GM23338 (cell line): ENCODE measurements at regions not wholly inside any gene's neighbourhood (a gene's known extent, or its start where the extent isn't known, plus 50 kb on each side); places are given as distances from the start of the nearest gene placed in this dataset.

Experiments
- ATAC-seq: fragments of 200-7000 bp; cut with Tn5 transposase; 3 replicates; pipeline ENCODE4 v1.9.1; 2020
- DNase-seq: peaks from one replicate; pipeline ENCODE4 v3.0.0-alpha.2; 2015; ENCODE audit warnings: low spot score
- H2AFZ ChIP-seq: fragments of 200-600 bp; sonication (generic); 2 replicates; pipeline ENCODE4 v1.8.0; 2016; ENCODE audit warnings: antibody characterized with exemption, mild to moderate bottlenecking, moderate library complexity
- H3F3A ChIP-seq: fragments of 200-600 bp; sonication (generic); replicated peaks from 2 replicates; pipeline ENCODE4 v1.8.0; 2017; ENCODE audit warnings: antibody characterized with exemption, mixed run types, low read depth
- H3K27ac ChIP-seq: fragments of 200-600 bp; sonication (generic); 2 replicates; pipeline ENCODE4 v1.6.1; 2016; ENCODE audit warnings: low read depth
- H3K27me3 ChIP-seq: fragments of 200-600 bp; sonication (generic); 2 replicates; pipeline ENCODE4 v1.8.0; 2016; ENCODE audit warnings: mild to moderate bottlenecking, mixed run types, moderate library complexity; ENCODE audit not compliant: insufficient read depth
- H3K36me3 ChIP-seq: fragments of 200-600 bp; sonication (generic); 2 replicates; pipeline ENCODE4 v1.8.0; 2016; ENCODE audit warnings: mild to moderate bottlenecking; ENCODE audit not compliant: insufficient read depth
- H3K4me1 ChIP-seq: fragments of 200-600 bp; sonication (generic); 2 replicates; pipeline ENCODE4 v1.8.0; 2016; ENCODE audit warnings: mild to moderate bottlenecking, moderate library complexity; ENCODE audit not compliant: insufficient read depth
- H3K4me2 ChIP-seq: fragments of 200-600 bp; sonication (generic); 2 replicates; pipeline ENCODE4 v1.7.1; 2017; ENCODE audit warnings: mixed run types
- H3K4me3 ChIP-seq: fragments of 200-600 bp; sonication (generic); 2 replicates; pipeline ENCODE4 v1.6.1; 2016; ENCODE audit warnings: mixed run types
- H3K79me2 ChIP-seq: fragments of 200-600 bp; sonication (generic); replicated peaks from 2 replicates; pipeline ENCODE4 v1.8.0; 2017; ENCODE audit warnings: mild to moderate bottlenecking; ENCODE audit not compliant: insufficient read depth
- H3K9me2 ChIP-seq: fragments of 200-600 bp; sonication (generic); 2 replicates; pipeline ENCODE4 v1.8.0; 2017; ENCODE audit not compliant: insufficient read depth
- H4K20me1 ChIP-seq: fragments of 200-600 bp; sonication (generic); replicated peaks from 2 replicates; pipeline ENCODE4 v1.8.0; 2017; ENCODE audit warnings: mild to moderate bottlenecking; ENCODE audit not compliant: insufficient read depth
- H3K27ac Mint-ChIP-seq: 2 replicates; pipeline ENCODE4 v1.8.0; 2020; ENCODE audit warnings: inconsistent platforms, mild to moderate bottlenecking, moderate library complexity, mixed read lengths
- H3K27me3 Mint-ChIP-seq: 3 replicates; pipeline ENCODE4 v1.8.0; 2022; ENCODE audit warnings: low read depth, mild to moderate bottlenecking, moderate library complexity, mixed read lengths, inconsistent platforms; ENCODE audit not compliant: insufficient read depth, poor library complexity
- H3K36me3 Mint-ChIP-seq: 3 replicates; pipeline ENCODE4 v1.8.0; 2021; ENCODE audit warnings: low read depth, mild to moderate bottlenecking, inconsistent platforms, moderate library complexity, mixed read lengths
- H3K4me1 Mint-ChIP-seq: 3 replicates; pipeline ENCODE4 v1.8.0; 2020; ENCODE audit warnings: mild to moderate bottlenecking, inconsistent platforms, mixed read lengths
- H3K4me3 Mint-ChIP-seq: 3 replicates; pipeline ENCODE4 v1.8.0; 2021; ENCODE audit warnings: moderate library complexity, mild to moderate bottlenecking, inconsistent platforms, mixed read lengths
- H3K9me3 Mint-ChIP-seq: 3 replicates; pipeline ENCODE4 v1.8.0; 2020; ENCODE audit warnings: moderate library complexity, mild to moderate bottlenecking, inconsistent platforms, mixed read lengths
- CREB1 ChIP-seq: fragments of 250-450 bp; sonication (Bioruptor Pico); IDR thresholded peaks from 2 replicates; pipeline ENCODE4 v1.5.0; 2020; ENCODE audit warnings: low read depth, mild to moderate bottlenecking, moderate library complexity
- CTCF ChIP-seq, 2 experiments: fragments of 200-600 bp in 1 of 2; sonication (generic) in 1 of 2; conservative IDR thresholded peaks; 2 replicates each; pipeline versions ENCODE4 v1.5.1 to v1.6.1; 2016 to 2017; ENCODE audit warnings: antibody characterized with exemption in 2 of 2, low read depth in 2 of 2, mild to moderate bottlenecking in 2 of 2, moderate library complexity in 1 of 2
- EZH2 ChIP-seq: fragments of 200-600 bp; sonication (generic); IDR thresholded peaks from one replicate; pipeline ENCODE4 v1.8.0; 2017; ENCODE audit warnings: antibody characterized with exemption, mild to moderate bottlenecking, low read depth; ENCODE audit not compliant: unreplicated experiment
- EZH2phosphoT487 ChIP-seq: fragments of 200-600 bp; sonication (generic); IDR thresholded peaks from one replicate; pipeline ENCODE4 v1.8.1; 2018; ENCODE audit warnings: antibody characterized with exemption; ENCODE audit not compliant: unreplicated experiment
- NANOG ChIP-seq: IDR thresholded peaks from 2 replicates; pipeline ENCODE4 v1.6.1; 2016; ENCODE audit warnings: antibody characterized with exemption, borderline replicate concordance
- STAT1 ChIP-seq: IDR thresholded peaks from one replicate; pipeline ENCODE4 v1.6.1; 2016; ENCODE audit warnings: antibody characterized with exemption; ENCODE audit not compliant: unreplicated experiment
- TF ChIP-seq, protein P1 (sequence below): IDR thresholded peaks from 2 replicates; pipeline ENCODE4 v1.6.1; 2016; ENCODE audit warnings: antibody characterized with exemption
- TF ChIP-seq, protein P2 (sequence below): fragments of 250-450 bp; sonication (Bioruptor Pico); IDR thresholded peaks from 2 replicates; pipeline ENCODE4 v1.5.0; 2020; ENCODE audit warnings: mild to moderate bottlenecking, moderate library complexity
- TF ChIP-seq, protein P3 (sequence below): IDR thresholded peaks from one replicate; pipeline ENCODE4 v1.6.1; 2018; ENCODE audit warnings: antibody characterized with exemption; ENCODE audit not compliant: unreplicated experiment

DNA sequence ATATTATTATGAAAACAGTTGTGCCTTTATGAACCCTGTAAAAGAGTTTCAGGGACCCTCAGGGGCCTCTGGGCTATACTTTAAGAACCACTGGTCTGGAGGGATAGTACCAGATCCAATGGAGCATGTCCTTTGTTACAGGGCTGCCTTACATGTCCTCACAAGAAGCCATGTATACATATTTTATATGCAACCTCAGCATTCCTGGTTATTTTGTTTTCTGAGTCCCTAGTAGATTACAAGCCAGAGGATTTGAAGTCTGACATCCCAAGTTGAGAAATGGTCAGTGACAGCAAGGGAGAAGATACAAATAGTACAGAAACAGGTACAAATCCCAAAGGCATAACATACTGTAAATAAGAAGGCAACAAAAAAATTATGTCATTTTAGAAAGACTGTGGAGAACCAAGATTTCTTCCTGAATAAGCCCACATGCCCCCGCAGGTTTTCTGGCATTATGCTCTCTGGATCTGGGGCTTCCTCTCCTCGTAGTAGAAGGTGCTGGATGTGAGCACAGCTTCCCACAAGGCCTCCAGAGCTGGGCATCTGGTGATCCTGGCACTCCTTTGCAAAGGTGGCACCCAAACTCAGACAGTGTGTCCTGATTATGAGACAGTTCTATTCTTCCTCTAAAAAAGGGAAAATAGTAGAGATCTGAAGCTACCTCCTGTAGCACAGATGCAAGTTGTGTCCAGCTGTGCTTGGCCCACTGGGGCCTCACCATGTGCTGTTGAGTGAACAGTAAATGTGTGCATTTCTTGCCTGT is 114.0 kb downstream of the NR1D2 start (continued):
- TF ChIP-seq, protein P1, sequence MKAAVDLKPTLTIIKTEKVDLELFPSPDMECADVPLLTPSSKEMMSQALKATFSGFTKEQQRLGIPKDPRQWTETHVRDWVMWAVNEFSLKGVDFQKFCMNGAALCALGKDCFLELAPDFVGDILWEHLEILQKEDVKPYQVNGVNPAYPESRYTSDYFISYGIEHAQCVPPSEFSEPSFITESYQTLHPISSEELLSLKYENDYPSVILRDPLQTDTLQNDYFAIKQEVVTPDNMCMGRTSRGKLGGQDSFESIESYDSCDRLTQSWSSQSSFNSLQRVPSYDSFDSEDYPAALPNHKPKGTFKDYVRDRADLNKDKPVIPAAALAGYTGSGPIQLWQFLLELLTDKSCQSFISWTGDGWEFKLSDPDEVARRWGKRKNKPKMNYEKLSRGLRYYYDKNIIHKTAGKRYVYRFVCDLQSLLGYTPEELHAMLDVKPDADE: no peak
- TF ChIP-seq CTCF (conservative IDR thresholded peaks at IDR 0.05; ENCODE audit: low read depth in 2 of 2): no peak
- TF ChIP-seq EZH2: no peak

- peaks cover 4% of the 10 kb centered on the region; the same call in 2 of the 3 replicates for H3K4me1 Mint-ChIP-seq
- ATAC-seq: peak; percentile 80
- no peaks in the 10 kb centered on the region for H3F3A ChIP-seq
- no peak overlapping the region for H2AFZ ChIP-seq
- H3K4me3 Mint-ChIP-seq: no peak overlapping the region
- H3K9me3 Mint-ChIP-seq: no peaks in the 10 kb centered on the region
- H3K79me2 ChIP-seq: no peaks in the 10 kb centered on the region
- H3K27ac Mint-ChIP-seq: no peak overlapping the region
- H4K20me1 ChIP-seq: no peaks in the 10 kb centered on the region
- H3K4me1 ChIP-seq: no peaks in the 10 kb centered on the region
- DNase-seq: no peak
- no peaks in the 10 kb centered on the region for H3K36me3 ChIP-seq
- H3K27me3 Mint-ChIP-seq: no peaks in the 10 kb centered on the region
- no peak overlapping the region for H3K27ac ChIP-seq
- no peaks in the 10 kb centered on the region for H3K27me3 ChIP-seq
- H3K36me3 Mint-ChIP-seq: no peaks in the 10 kb centered on the region
- H3K4me3 ChIP-seq: no peak overlapping the region
- peaks cover 4% of the 10 kb centered on the region; the same call in 1 of the 2 replicates for H3K9me2 ChIP-seq
- H3K4me2 ChIP-seq: no peak overlapping the region
- TF ChIP-seq, protein P2, sequence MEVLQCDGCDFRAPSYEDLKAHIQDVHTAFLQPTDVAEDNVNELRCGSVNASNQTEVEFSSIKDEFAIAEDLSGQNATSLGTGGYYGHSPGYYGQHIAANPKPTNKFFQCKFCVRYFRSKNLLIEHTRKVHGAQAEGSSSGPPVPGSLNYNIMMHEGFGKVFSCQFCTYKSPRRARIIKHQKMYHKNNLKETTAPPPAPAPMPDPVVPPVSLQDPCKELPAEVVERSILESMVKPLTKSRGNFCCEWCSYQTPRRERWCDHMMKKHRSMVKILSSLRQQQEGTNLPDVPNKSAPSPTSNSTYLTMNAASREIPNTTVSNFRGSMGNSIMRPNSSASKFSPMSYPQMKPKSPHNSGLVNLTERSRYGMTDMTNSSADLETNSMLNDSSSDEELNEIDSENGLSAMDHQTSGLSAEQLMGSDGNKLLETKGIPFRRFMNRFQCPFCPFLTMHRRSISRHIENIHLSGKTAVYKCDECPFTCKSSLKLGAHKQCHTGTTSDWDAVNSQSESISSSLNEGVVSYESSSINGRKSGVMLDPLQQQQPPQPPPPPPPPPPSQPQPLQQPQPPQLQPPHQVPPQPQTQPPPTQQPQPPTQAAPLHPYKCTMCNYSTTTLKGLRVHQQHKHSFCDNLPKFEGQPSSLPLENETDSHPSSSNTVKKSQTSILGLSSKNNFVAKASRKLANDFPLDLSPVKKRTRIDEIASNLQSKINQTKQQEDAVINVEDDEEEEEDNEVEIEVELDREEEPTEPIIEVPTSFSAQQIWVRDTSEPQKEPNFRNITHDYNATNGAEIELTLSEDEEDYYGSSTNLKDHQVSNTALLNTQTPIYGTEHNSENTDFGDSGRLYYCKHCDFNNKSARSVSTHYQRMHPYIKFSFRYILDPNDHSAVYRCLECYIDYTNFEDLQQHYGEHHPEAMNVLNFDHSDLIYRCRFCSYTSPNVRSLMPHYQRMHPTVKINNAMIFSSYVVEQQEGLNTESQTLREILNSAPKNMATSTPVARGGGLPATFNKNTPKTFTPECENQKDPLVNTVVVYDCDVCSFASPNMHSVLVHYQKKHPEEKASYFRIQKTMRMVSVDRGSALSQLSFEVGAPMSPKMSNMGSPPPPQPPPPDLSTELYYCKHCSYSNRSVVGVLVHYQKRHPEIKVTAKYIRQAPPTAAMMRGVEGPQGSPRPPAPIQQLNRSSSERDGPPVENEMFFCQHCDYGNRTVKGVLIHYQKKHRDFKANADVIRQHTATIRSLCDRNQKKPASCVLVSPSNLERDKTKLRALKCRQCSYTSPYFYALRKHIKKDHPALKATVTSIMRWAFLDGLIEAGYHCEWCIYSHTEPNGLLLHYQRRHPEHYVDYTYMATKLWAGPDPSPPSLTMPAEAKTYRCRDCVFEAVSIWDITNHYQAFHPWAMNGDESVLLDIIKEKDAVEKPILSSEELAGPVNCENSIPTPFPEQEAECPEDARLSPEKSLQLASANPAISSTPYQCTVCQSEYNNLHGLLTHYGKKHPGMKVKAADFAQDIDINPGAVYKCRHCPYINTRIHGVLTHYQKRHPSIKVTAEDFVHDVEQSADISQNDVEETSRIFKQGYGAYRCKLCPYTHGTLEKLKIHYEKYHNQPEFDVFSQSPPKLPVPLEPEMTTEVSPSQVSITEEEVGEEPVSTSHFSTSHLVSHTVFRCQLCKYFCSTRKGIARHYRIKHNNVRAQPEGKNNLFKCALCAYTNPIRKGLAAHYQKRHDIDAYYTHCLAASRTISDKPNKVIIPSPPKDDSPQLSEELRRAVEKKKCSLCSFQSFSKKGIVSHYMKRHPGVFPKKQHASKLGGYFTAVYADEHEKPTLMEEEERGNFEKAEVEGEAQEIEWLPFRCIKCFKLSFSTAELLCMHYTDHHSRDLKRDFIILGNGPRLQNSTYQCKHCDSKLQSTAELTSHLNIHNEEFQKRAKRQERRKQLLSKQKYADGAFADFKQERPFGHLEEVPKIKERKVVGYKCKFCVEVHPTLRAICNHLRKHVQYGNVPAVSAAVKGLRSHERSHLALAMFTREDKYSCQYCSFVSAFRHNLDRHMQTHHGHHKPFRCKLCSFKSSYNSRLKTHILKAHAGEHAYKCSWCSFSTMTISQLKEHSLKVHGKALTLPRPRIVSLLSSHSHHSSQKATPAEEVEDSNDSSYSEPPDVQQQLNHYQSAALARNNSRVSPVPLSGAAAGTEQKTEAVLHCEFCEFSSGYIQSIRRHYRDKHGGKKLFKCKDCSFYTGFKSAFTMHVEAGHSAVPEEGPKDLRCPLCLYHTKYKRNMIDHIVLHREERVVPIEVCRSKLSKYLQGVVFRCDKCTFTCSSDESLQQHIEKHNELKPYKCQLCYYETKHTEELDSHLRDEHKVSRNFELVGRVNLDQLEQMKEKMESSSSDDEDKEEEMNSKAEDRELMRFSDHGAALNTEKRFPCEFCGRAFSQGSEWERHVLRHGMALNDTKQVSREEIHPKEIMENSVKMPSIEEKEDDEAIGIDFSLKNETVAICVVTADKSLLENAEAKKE (CRISPR knock-in tag): no peak
- TF ChIP-seq EZH2phosphoT487 (no peak), EZH2 (no peak), CREB1 (CRISPR knock-in tag) (no peak), NANOG (no peak), STAT1 (no peak)
- TF ChIP-seq, protein P3, sequence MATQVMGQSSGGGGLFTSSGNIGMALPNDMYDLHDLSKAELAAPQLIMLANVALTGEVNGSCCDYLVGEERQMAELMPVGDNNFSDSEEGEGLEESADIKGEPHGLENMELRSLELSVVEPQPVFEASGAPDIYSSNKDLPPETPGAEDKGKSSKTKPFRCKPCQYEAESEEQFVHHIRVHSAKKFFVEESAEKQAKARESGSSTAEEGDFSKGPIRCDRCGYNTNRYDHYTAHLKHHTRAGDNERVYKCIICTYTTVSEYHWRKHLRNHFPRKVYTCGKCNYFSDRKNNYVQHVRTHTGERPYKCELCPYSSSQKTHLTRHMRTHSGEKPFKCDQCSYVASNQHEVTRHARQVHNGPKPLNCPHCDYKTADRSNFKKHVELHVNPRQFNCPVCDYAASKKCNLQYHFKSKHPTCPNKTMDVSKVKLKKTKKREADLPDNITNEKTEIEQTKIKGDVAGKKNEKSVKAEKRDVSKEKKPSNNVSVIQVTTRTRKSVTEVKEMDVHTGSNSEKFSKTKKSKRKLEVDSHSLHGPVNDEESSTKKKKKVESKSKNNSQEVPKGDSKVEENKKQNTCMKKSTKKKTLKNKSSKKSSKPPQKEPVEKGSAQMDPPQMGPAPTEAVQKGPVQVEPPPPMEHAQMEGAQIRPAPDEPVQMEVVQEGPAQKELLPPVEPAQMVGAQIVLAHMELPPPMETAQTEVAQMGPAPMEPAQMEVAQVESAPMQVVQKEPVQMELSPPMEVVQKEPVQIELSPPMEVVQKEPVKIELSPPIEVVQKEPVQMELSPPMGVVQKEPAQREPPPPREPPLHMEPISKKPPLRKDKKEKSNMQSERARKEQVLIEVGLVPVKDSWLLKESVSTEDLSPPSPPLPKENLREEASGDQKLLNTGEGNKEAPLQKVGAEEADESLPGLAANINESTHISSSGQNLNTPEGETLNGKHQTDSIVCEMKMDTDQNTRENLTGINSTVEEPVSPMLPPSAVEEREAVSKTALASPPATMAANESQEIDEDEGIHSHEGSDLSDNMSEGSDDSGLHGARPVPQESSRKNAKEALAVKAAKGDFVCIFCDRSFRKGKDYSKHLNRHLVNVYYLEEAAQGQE: no peak
These were observed 115.0 kb downstream of the NR1D2 start for GRCh38 chr3:24060055-24060454.
